K562 (cell line): ENCODE measurements at regions not wholly inside any gene's neighbourhood (a gene's known extent, or its start where the extent isn't known, plus 50 kb on each side); places are given as distances from the start of the nearest gene placed in this dataset.

ENCODE experiments used
- CTCF ChIP-seq, 3 experiments: IDR thresholded peaks in 2 of 3; conservative IDR thresholded peaks in 1 of 3; 2 replicates each; pipeline ENCODE4 v1.5.1; 2011 to 2012; ENCODE audit warnings: low read length in 3 of 3, mild to moderate bottlenecking in 3 of 3, control low read depth in 2 of 3, improper control_type of control experiment in 1 of 3, inconsistent platforms in 1 of 3, low read depth in 1 of 3, mixed read lengths in 1 of 3, moderate library complexity in 1 of 3; ENCODE audit not compliant: insufficient read depth in 2 of 3
- DPF2 ChIP-seq: fragments of 450-650 bp; IDR thresholded peaks from 2 replicates; pipeline ENCODE4 v1.6.1; 2016
- GTF3C2 ChIP-seq: IDR thresholded peaks from 3 replicates; pipeline ENCODE4 v1.6.1; 2011; ENCODE audit warnings: borderline replicate concordance, mild to moderate bottlenecking, moderate library complexity; ENCODE audit not compliant: insufficient read length; ENCODE audit errors: extremely low read depth
- HMGN3 ChIP-seq: IDR thresholded peaks from 2 replicates; pipeline ENCODE4 v1.6.1; 2011; ENCODE audit warnings: borderline replicate concordance, low read depth, mild to moderate bottlenecking, mixed read lengths, low read length; ENCODE audit not compliant: insufficient read length; ENCODE audit errors: extremely low read depth
- MCM3 ChIP-seq: fragments of 450-650 bp; IDR thresholded peaks from 2 replicates; pipeline ENCODE4 v1.6.1; 2016
- POLR2A ChIP-seq: fragments of 450-650 bp; conservative IDR thresholded peaks from 2 replicates; pipeline ENCODE4 v1.6.1; 2016
- RB1 ChIP-seq: fragments of 450-650 bp; IDR thresholded peaks from 2 replicates; pipeline ENCODE4 v1.6.1; 2017; ENCODE audit warnings: low read depth, mild to moderate bottlenecking
- SAFB ChIP-seq: fragments of 200-400 bp; formaldehyde crosslinking; IDR thresholded peaks from 2 replicates; pipeline ENCODE4 v1.6.1; 2017; ENCODE audit warnings: low read depth, low read length, borderline replicate concordance
- SMARCC2 ChIP-seq: fragments of 450-650 bp; IDR thresholded peaks from 2 replicates; pipeline ENCODE4 v1.6.1; 2017; ENCODE audit warnings: antibody characterized with exemption, moderate library complexity, mild to moderate bottlenecking, low read depth
- SP1 ChIP-seq: sonication (generic); formaldehyde crosslinking; IDR thresholded peaks from 2 replicates; pipeline ENCODE4 v1.8.1; 2022; ENCODE audit warnings: mild to moderate bottlenecking, missing genetic modification reagents
- TRIM25 ChIP-seq: fragments of 450-650 bp; IDR thresholded peaks from 2 replicates; pipeline ENCODE4 v1.7.0; 2016; ENCODE audit warnings: borderline replicate concordance
- TF ChIP-seq, protein P1 (sequence below): sonication (generic); formaldehyde crosslinking; IDR thresholded peaks from 2 replicates; pipeline ENCODE4 v1.9.0; 2022; ENCODE audit warnings: mild to moderate bottlenecking, missing genetic modification reagents

- TF ChIP-seq CTCF (IDR thresholded peaks at IDR 0.05 in 2 of 3, conservative IDR thresholded peaks at IDR 0.05 in 1 of 3; ENCODE audit: insufficient read depth in 2 of 3, low read depth in 1 of 3, low read length in 3 of 3): no peak
- no peak for TF ChIP-seq POLR2A
- TF ChIP-seq DPF2: no peak
- TF ChIP-seq TRIM25: no peak
- no peak for TF ChIP-seq RB1
- TF ChIP-seq GTF3C2: no peak
- no peak for TF ChIP-seq SMARCC2
- no peak for TF ChIP-seq SP1
- TF ChIP-seq HMGN3: no peak
- TF ChIP-seq, protein P1, sequence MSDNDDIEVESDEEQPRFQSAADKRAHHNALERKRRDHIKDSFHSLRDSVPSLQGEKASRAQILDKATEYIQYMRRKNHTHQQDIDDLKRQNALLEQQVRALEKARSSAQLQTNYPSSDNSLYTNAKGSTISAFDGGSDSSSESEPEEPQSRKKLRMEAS (CRISPR knock-in tag): no peak
- TF ChIP-seq MCM3: no peak
- TF ChIP-seq SAFB: no peak
Observed at GRCh38 chr15:94584833-94585244, 353.5 kb downstream of the MCTP2 start.
